HepG2 (cell line): ENCODE measurements at regions not wholly inside any gene's neighbourhood (a gene's known extent, or its start where the extent isn't known, plus 50 kb on each side); places are given as distances from the start of the nearest gene placed in this dataset.

ENCODE experiments used
- ATAC-seq: fragments of 200-7000 bp; cut with Tn5 transposase; 3 replicates; pipeline ENCODE4 v1.9.1; 2020; ENCODE audit warnings: mild to moderate bottlenecking, moderate library complexity
- BruUV-seq: library from RNA; stranded (reverse); fragments of 400-500 nt; replicated peaks from 2 replicates; lab custom pipeline; 2021; lab: Mats Ljungman, UMichigan
- CTCF ChIA-PET: fragments of 300-600 bp; formaldehyde crosslinking; extraction: SDS; loops from one replicate; lab custom pipeline; 2021; ENCODE audit warnings: low total read pairs, inconsistent platforms, low intra/inter-chr PET ratio; lab: Yijun Ruan, JAX
- POLR2A ChIA-PET: fragments of 350-600 bp; sonication (Branson Sonifier 250); formaldehyde crosslinking; loops from one replicate; lab custom pipeline; 2020; ENCODE audit warnings: antibody characterized with exemption, inconsistent platforms; lab: Yijun Ruan, JAX
- DNase-seq: peaks from one replicate; pipeline ENCODE4 v3.0.0-alpha.2; 2015; ENCODE audit warnings: low spot score
- FAIRE-seq: peaks from 3 replicates; lab custom pipeline; 2011; peaks lifted over from hg19 to GRCh38; lab: Jason Lieb, UNC
- H2AFZ ChIP-seq: one replicate; pipeline ENCODE4 v1.6.1; 2011; ENCODE audit warnings: low read length, inconsistent platforms
- H3K27ac ChIP-seq: fragments of 300-600 bp; 3 replicates; pipeline ENCODE4 v1.8.0; 2011; ENCODE audit warnings: mixed run types, mild to moderate bottlenecking, mixed read lengths, low read length, inconsistent platforms; ENCODE audit not compliant: insufficient read depth; ENCODE audit errors: extremely low read length
- H3K27me3 ChIP-seq, 2 experiments: fragments of 200-600 bp in 1 of 2; 2 replicates in 1 of 2; 3 replicates in 1 of 2; pipeline versions ENCODE4 v1.6.0 to v1.8.0; 2011; ENCODE audit warnings: low read length in 2 of 2, mild to moderate bottlenecking in 2 of 2, moderate library complexity in 2 of 2, inconsistent platforms in 1 of 2; ENCODE audit not compliant: insufficient read depth in 2 of 2, control insufficient read depth in 1 of 2
- H3K36me3 ChIP-seq, 2 experiments: fragments of 200-600 bp in 1 of 2; replicated peaks in 1 of 2; 2 replicates in 1 of 2; 3 replicates in 1 of 2; pipeline versions ENCODE4 v1.5.1 to v1.8.0; 2011; ENCODE audit warnings: low read length in 2 of 2, inconsistent platforms in 1 of 2; ENCODE audit not compliant: insufficient read depth in 2 of 2, control insufficient read depth in 1 of 2
- H3K4me1 ChIP-seq: 2 replicates; pipeline ENCODE4 v1.5.1; 2012; ENCODE audit warnings: low read length, inconsistent platforms; ENCODE audit not compliant: insufficient read depth
- H3K4me2 ChIP-seq: 2 replicates; pipeline ENCODE4 v1.6.0; 2011; ENCODE audit warnings: low read depth, low read length, inconsistent platforms
- H3K4me3 ChIP-seq, 3 experiments: fragments of 200-600 bp in 1 of 3; sonication (generic), shearing (Covaris generic) in 1 of 3; replicated peaks in 1 of 3; 2 replicates each; pipeline ENCODE4 v1.5.1; 2011 to 2016; ENCODE audit warnings: low read length in 3 of 3, inconsistent platforms in 2 of 3, low read depth in 2 of 3, mild to moderate bottlenecking in 2 of 3, control low read depth in 1 of 3, mixed read lengths in 1 of 3; ENCODE audit not compliant: insufficient read depth in 1 of 3
- H3K79me2 ChIP-seq: one replicate; pipeline ENCODE4 v1.6.1; 2011; ENCODE audit warnings: low read length, inconsistent platforms; ENCODE audit not compliant: insufficient read depth
- H3K9ac ChIP-seq: 2 replicates; pipeline ENCODE4 v1.6.0; 2011; ENCODE audit warnings: mild to moderate bottlenecking, low read depth, low read length, inconsistent platforms; ENCODE audit not compliant: insufficient read depth
- H3K9me3 ChIP-seq: 2 replicates; pipeline ENCODE4 v1.5.1; 2012; ENCODE audit warnings: mild to moderate bottlenecking, low read length
- H4K20me1 ChIP-seq: 2 replicates; pipeline ENCODE4 v1.6.0; 2011; ENCODE audit warnings: inconsistent platforms, mild to moderate bottlenecking, low read length, moderate library complexity; ENCODE audit not compliant: insufficient read depth
- FLYWCH1 ChIP-seq: sonication (generic); formaldehyde crosslinking; IDR thresholded peaks from 2 replicates; pipeline ENCODE4 v1.8.1; 2023; ENCODE audit warnings: mild to moderate bottlenecking, missing genetic modification reagents
- IKZF5 ChIP-seq: IDR thresholded peaks from 2 replicates; pipeline ENCODE4 v1.6.1; 2018; ENCODE audit warnings: missing genetic modification reagents, mild to moderate bottlenecking, missing compliant biosample characterization
- KDM2A ChIP-seq: sonication (generic); formaldehyde crosslinking; IDR thresholded peaks from 2 replicates; pipeline ENCODE4 v1.4.0; 2020; ENCODE audit warnings: low read depth, missing genetic modification reagents, borderline replicate concordance
- KDM4B ChIP-seq: sonication (generic); formaldehyde crosslinking; IDR thresholded peaks from 2 replicates; pipeline ENCODE4 v1.4.0; 2020; ENCODE audit warnings: missing genetic modification reagents
- KLF16 ChIP-seq, 2 experiments: sonication (generic) in 1 of 2; formaldehyde crosslinking in 1 of 2; IDR thresholded peaks; 2 replicates each; pipeline versions ENCODE4 v1.6.1 to v1.8.0; 2016 to 2023; ENCODE audit warnings: missing genetic modification reagents in 2 of 2, missing compliant biosample characterization in 1 of 2
- PBX2 ChIP-seq: IDR thresholded peaks from 2 replicates; pipeline ENCODE4 v1.6.1; 2016; ENCODE audit warnings: control low read depth
- ZC3H4 ChIP-seq: sonication (generic); formaldehyde crosslinking; IDR thresholded peaks from 2 replicates; pipeline ENCODE4 v1.4.0; 2020; ENCODE audit warnings: missing genetic modification reagents, borderline replicate concordance
- ZNF24 ChIP-seq: fragments of 450-650 bp; IDR thresholded peaks from 2 replicates; pipeline ENCODE4 v1.6.1; 2017; ENCODE audit warnings: antibody characterized with exemption, mild to moderate bottlenecking
- ZNF510 ChIP-seq: sonication (generic); formaldehyde crosslinking; IDR thresholded peaks from 2 replicates; pipeline ENCODE4 v1.4.0; 2020; ENCODE audit warnings: low read depth, mild to moderate bottlenecking, missing genetic modification reagents
- ZNF569 ChIP-seq: sonication (generic); formaldehyde crosslinking; IDR thresholded peaks from 2 replicates; pipeline ENCODE4 v1.5.0; 2020; ENCODE audit warnings: mild to moderate bottlenecking, missing genetic modification reagents, moderate library complexity, borderline replicate concordance
- ZNF766 ChIP-seq: sonication (generic); formaldehyde crosslinking; IDR thresholded peaks from 2 replicates; pipeline ENCODE4 v1.5.0; 2020; ENCODE audit warnings: missing genetic modification reagents, borderline replicate concordance
- ZXDC ChIP-seq: sonication (generic); formaldehyde crosslinking; IDR thresholded peaks from 2 replicates; pipeline ENCODE4 v1.5.0; 2020; ENCODE audit warnings: mild to moderate bottlenecking, missing genetic modification reagents
- in situ Hi-C: cut with HindIII; loops from 2 replicates; pipeline ENCODE4 v1.10.0; 2017; ENCODE audit warnings: low pct_unique_long_range_greater_than_20kb; ENCODE audit not compliant: extremely low pct_ligation_motif_present
- intact Hi-C: fragments of 100-400 bp; cut with micrococcal nuclease; formaldehyde crosslinking; loops from one replicate; pipeline ENCODE4 v1.10.0; 2022; ENCODE audit not compliant: unreplicated experiment
- TF ChIP-seq, protein P1 (sequence below): sonication (generic); formaldehyde crosslinking; IDR thresholded peaks from 2 replicates; pipeline ENCODE4 v1.5.1; 2020; ENCODE audit warnings: missing genetic modification reagents, mild to moderate bottlenecking, borderline replicate concordance
- TF ChIP-seq, protein P2 (sequence below): IDR thresholded peaks from 2 replicates; pipeline ENCODE4 v1.6.1; 2012; ENCODE audit warnings: low read length, improper control_type of control experiment
- TF ChIP-seq, protein P3 (sequence below): sonication (generic); formaldehyde crosslinking; IDR thresholded peaks from 2 replicates; pipeline ENCODE4 v1.5.1; 2020; ENCODE audit warnings: missing genetic modification reagents, mild to moderate bottlenecking, borderline replicate concordance

GRCh38 chr6:100132005-100132404 is 138.0 kb upstream of the MCHR2 start:
- Histone ChIP-seq H3K36me3 (no peaks in the 10 kb centered on the region), H4K20me1 (no peaks in the 10 kb centered on the region), H3K79me2 (no peaks in the 10 kb centered on the region), H3K9ac (no peak overlapping the region), H3K9me3 (no peaks in the 10 kb centered on the region), H3K4me1 (no peaks in the 10 kb centered on the region), H3K4me2 (no peak overlapping the region), H2AFZ (no peak overlapping the region), H3K27me3 (no peaks in the 10 kb centered on the region; a peak in 1 of 5 replicates), H3K4me3 (no peak overlapping the region), H3K27ac (no peak overlapping the region)
- no peak for ATAC-seq
- no TSS peak for BruUV-seq
- in situ Hi-C loops (no loop called here), intact Hi-C loops (no loop called here)
- DNase-seq: no peak
- POLR2A ChIA-PET: no interaction called here
- CTCF ChIA-PET: no interaction called here
- FAIRE-seq: no peak
- no peak for TF ChIP-seq FLYWCH1 (CRISPR knock-in tag)
- TF ChIP-seq, protein P1, sequence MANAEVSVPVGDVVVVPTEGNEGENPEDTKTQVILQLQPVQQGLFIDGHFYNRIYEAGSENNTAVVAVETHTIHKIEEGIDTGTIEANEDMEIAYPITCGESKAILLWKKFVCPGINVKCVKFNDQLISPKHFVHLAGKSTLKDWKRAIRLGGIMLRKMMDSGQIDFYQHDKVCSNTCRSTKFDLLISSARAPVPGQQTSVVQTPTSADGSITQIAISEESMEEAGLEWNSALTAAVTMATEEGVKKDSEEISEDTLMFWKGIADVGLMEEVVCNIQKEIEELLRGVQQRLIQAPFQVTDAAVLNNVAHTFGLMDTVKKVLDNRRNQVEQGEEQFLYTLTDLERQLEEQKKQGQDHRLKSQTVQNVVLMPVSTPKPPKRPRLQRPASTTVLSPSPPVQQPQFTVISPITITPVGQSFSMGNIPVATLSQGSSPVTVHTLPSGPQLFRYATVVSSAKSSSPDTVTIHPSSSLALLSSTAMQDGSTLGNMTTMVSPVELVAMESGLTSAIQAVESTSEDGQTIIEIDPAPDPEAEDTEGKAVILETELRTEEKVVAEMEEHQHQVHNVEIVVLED: no peak
- TF ChIP-seq ZNF510 (CRISPR knock-in tag): no peak
- TF ChIP-seq KDM2A (CRISPR knock-in tag): no peak
- TF ChIP-seq ZNF569: no peak
- TF ChIP-seq IKZF5 (CRISPR knock-in tag): no peak
- no peak for TF ChIP-seq ZC3H4 (CRISPR knock-in tag)
- no peak for TF ChIP-seq KDM4B
- TF ChIP-seq, protein P2, sequence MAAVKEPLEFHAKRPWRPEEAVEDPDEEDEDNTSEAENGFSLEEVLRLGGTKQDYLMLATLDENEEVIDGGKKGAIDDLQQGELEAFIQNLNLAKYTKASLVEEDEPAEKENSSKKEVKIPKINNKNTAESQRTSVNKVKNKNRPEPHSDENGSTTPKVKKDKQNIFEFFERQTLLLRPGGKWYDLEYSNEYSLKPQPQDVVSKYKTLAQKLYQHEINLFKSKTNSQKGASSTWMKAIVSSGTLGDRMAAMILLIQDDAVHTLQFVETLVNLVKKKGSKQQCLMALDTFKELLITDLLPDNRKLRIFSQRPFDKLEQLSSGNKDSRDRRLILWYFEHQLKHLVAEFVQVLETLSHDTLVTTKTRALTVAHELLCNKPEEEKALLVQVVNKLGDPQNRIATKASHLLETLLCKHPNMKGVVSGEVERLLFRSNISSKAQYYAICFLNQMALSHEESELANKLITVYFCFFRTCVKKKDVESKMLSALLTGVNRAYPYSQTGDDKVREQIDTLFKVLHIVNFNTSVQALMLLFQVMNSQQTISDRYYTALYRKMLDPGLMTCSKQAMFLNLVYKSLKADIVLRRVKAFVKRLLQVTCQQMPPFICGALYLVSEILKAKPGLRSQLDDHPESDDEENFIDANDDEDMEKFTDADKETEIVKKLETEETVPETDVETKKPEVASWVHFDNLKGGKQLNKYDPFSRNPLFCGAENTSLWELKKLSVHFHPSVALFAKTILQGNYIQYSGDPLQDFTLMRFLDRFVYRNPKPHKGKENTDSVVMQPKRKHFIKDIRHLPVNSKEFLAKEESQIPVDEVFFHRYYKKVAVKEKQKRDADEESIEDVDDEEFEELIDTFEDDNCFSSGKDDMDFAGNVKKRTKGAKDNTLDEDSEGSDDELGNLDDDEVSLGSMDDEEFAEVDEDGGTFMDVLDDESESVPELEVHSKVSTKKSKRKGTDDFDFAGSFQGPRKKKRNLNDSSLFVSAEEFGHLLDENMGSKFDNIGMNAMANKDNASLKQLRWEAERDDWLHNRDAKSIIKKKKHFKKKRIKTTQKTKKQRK: no peak
- no peak for TF ChIP-seq ZNF766 (CRISPR knock-in tag)
- no peak for TF ChIP-seq ZXDC (CRISPR knock-in tag)
- TF ChIP-seq, protein P3, sequence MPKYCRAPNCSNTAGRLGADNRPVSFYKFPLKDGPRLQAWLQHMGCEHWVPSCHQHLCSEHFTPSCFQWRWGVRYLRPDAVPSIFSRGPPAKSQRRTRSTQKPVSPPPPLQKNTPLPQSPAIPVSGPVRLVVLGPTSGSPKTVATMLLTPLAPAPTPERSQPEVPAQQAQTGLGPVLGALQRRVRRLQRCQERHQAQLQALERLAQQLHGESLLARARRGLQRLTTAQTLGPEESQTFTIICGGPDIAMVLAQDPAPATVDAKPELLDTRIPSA (CRISPR knock-in tag): no peak
- no peak for TF ChIP-seq ZNF24
- no peak for TF ChIP-seq KLF16 (CRISPR knock-in tag; IDR thresholded peaks at IDR 0.05)
- TF ChIP-seq PBX2 (CRISPR knock-in tag): no peak
